Adrenal gland (tissue), 5 donors: ENCODE measurements at regions not wholly inside any gene's neighbourhood (a gene's known extent, or its start where the extent isn't known, plus 50 kb on each side); places are given as distances from the start of the nearest gene placed in this dataset.

Source experiments
- CTCF ChIP-seq, 6 experiments: fragments of 450-650 bp in 4 of 6; fragments of 200-600 bp in 2 of 6; sonication (generic) in 1 of 6; IDR thresholded peaks; 1 replicate in 5 of 6; 2 replicates in 1 of 6; pipeline versions ENCODE4 v1.5.1 to v1.8.0; 2016 to 2021; ENCODE audit warnings: antibody characterized with exemption in 6 of 6, mild to moderate bottlenecking in 2 of 6, moderate library complexity in 1 of 6
- POLR2A ChIP-seq, 2 donors: fragments of 450-650 bp; IDR thresholded peaks; one replicate each; pipeline ENCODE4 v1.6.1; 2017; ENCODE audit warnings: antibody characterized with exemption in 2 of 2, mild to moderate bottlenecking in 2 of 2, moderate library complexity in 1 of 2
- donor health status: DM: no; HTN: no; CAD: no.

GRCh38 chr3:135652388-135652787 is 313.1 kb upstream of the PPP2R3A start:
- TF ChIP-seq CTCF (IDR thresholded peaks at IDR 0.05): no peak
- TF ChIP-seq POLR2A (IDR thresholded peaks at IDR 0.05): no peak
